T-helper 1 cell (primary cell): ENCODE measurements at regions not wholly inside any gene's neighbourhood (a gene's known extent, or its start where the extent isn't known, plus 50 kb on each side); places are given as distances from the start of the nearest gene placed in this dataset.
"Not testable (repeated sequence)": the region's sequence is repeated elsewhere in the genome, so short reads cannot be mapped to it uniquely, and the experiment has no call there.

Experiments
- DNase-seq, 5 donors: peaks; one replicate each; pipeline ENCODE4 v3.0.0-alpha.2; 2012 to 2020

DNA sequence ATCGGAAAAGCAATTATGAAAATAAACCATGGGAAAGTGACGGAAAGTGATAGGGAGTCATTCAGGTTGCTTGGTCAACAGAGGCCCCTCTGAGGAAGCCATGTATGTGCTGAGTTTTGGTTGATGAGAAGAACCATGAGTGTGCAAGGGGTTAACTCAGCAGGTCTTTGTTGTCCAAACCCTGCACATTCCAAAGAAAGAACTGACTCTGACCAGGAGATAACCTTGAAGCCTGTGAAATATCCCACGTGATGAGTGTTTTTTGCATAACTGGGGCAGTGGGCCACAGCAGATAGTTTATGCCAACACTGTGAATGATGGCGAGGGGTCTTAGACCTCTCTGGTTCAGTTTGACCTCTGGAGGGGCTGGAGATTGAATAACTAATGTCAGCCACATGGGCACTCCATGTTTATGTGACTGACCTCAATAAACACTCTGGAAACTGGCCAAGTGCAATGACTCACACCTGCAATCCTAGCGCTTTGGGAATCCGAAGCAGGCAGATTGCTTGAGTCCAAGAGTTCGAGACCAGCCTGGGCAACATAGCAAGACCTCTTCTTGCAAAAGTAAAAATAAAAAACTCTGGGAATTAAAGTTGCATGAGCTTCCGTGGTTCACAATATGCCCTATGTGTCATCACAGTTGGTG lies 154.0 kb upstream of the FOXK1 start:
- DNase-seq: no peak

DNA sequence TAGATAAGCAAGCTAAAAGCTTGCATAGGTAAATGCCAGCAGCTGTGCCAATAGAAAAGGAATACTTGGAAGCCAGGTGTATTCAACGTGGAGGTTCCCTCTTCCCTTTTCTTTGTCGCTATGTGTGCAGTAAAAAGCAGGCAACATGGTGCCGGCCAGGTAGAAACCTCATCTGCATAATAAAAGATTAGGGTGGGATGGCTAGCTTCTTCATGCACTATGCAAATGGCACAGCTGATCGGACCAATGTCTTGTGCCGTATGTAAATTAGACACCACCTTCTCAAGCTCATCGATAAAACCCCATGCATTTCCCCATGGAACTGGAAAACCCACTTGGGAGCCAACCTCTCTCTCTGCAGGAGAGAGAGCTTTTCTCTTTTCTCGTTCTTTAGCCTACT lies 150.9 kb upstream of the FOXK1 start:
- DNase-seq: no peak

DNA sequence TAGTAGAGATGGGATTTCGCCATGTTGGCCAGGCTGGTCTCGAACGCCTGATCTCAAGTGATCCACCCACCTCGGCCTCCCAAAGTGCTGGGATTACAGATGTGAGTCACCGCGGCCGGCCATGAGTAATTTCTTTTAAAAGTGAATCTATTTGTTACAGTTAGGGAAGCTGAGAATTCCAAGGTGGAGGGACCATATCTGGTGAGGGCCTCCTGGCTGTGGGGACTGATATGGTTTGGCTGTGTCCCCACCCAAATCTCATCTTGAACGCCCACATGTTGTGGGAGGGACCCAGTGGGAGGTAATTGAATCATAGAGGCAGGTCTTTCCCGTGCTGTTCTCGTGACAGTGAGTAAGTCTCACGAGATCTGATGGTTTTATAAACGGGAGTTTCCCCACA lies 148.8 kb upstream of the FOXK1 start:
- DNase-seq: not testable (repeated sequence)

DNA sequence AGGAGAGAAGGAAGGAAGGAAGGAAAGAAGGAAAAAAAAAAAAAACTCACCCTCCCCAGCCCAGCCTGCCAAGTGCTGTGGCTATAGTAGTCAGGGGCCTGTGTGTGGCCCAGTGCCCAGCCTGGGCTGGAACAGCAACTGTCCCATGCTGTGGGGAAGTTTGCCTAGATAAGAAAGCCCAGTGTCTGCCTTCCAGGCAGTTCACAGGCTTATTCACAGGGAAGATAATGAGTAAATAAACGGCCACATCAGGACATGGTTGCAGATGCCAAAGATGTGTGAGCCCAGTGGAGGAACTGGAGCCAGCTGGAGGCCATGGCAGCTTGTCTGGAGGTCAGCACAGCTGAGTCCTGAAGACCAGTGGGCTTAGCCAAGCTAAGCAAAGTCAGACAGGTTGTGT lies 132.4 kb upstream of the FOXK1 start:
- DNase-seq: no peak

DNA sequence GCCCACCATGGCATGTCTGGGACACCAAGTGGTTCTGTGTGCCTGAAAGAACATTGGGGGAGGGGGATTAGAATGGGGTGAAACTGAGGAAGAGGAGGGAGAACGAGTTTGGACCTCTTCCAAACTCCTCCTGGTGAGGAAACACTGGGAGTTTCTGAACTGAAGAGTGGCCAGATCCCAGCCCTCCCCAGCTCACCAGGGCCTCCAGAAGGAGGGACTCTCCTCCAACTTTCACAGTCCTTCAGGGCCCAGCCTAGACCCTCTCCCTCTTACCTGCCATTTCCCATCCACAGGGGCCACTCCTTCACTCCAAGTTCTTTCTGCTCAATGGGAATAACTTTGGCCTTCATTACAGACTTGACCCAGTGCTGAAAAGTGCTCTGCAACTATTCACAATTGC lies 132.0 kb upstream of the FOXK1 start:
- DNase-seq: no peak

DNA sequence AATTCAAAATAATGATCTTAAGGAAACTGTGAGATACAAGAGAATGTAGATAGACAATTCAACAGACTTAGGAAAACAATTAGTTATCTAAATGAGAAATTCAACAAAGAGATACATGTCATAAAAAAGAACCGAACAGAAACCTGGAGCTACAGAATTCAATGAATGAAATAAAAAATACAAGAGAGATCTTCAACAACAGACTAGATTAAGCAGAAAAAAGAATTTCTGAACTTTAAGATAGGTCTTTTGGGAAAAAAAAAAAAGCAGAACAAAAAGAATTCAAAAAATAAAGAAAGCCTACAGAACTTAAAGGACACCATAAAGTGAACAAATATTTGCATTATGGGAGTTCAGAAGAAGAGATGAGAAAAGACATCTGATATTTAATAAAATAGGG lies 129.1 kb upstream of the FOXK1 start:
- DNase-seq: no peak

DNA sequence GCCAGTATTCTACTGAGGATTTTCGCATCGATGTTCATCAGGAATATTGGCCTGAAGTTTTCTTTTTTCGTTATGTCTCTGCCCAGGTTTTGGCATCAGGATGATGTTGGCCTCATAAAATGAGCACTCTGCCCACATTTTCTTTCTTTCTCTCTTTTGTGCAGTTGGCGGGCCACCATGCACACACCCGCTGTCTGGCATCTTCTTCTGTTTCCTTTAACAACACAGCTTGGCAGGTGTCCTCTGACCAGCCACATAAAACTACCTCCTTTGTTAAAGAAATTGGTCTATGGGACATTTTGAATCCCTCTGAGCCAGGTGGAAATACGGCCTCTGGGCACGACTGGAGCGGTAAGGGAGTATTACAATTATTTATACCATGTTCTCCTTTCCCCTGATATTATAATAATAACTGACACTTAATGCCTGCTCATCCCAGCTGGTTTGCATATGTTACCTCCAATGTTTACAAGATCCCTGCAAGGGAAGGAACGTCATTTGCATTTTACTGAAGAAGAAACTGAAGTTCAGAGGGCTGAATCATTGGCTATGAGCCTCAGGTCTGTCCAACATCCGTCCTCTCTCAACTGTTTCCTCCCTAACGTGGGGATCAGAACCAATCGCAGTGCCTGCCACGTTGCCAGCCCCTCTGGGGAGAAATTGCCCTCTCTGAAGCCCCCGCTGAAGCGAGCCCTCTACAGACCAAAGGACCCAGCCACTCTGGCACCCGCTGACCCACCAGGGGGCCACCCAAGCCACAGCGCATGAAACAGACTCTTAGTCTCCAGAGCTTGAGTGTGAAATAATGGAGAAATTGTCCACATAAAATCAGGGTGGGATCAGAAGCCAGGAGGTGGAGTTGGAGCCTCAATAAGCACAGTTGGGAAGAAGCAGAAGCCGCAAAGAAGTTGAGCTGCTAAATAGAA lies 125.0 kb upstream of the FOXK1 start:
- DNase-seq: no peak

DNA sequence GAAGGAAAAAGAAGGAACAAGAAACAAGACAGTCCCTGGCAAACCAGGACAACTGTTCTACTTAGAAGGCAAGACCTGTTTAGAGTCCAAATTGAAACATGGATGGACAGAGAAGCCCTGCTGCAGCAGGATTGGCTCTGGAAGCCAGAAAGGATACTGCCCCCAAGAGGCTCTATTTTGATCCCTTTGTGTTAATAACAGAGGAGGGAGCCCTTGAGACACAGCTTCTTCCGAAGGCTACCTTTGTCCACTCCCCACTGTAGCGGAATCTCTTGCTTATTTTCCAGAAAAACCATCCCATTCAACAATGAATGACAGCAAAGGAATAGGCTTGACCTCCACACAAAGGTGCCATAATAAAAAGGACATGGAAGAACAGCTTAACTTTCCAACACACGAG lies 120.3 kb upstream of the FOXK1 start:
- DNase-seq: no peak

DNA sequence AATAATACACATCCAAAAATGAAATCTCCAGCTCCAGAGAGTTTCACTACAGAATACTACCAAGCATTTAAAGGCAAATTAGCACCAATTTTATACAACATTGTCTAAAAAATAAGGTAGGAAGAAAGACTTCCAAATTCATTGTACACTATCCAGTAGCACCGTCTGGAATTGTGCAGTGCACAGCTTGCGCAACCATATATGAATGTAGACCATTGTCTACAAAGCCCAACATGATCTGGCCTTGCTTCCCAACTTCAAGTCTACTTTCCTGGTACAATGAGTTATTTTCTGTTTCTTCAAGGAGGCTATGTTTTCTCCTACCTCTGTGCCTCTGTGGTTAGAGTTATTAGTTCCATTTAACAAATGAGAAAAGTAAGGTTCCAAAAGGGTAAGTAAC lies 115.4 kb upstream of the FOXK1 start:
- DNase-seq: no peak

DNA sequence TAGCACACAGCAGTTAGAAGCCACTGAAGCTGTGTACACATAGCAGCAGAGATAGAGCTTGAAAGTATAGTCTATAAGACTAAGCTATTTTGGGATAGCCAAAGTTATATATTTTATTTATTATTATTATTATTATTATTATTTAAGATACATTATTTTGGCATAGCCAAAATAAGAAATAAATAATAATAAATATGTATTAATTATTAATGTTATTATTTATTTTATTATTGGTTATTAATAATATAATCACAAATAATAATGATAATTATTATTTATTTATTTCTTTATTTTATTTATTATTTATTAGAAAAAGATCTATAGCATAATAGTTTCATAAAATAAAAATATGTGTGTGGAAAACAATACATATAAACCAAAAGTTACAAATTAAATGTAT lies 107.2 kb upstream of the FOXK1 start:
- DNase-seq: no peak

DNA sequence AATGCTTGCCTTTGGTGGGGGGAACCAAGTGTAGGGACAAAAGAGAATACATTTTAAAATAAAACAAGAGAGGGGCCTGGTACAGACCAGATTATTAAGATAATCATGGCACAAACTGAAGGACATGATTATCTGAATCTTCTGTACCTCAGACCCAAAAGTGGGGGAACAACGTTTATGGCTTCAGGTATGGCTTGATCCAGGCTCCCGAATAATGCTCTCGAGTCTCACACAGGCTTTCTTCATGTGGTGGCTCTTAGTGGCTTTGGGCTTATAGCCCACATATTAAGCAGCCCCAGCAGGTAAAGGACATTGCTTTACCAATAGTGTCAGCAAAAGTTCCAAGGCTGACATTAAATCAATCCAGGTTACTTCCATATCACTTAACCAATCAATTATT lies 106.8 kb upstream of the FOXK1 start:
- no peak for DNase-seq

DNA sequence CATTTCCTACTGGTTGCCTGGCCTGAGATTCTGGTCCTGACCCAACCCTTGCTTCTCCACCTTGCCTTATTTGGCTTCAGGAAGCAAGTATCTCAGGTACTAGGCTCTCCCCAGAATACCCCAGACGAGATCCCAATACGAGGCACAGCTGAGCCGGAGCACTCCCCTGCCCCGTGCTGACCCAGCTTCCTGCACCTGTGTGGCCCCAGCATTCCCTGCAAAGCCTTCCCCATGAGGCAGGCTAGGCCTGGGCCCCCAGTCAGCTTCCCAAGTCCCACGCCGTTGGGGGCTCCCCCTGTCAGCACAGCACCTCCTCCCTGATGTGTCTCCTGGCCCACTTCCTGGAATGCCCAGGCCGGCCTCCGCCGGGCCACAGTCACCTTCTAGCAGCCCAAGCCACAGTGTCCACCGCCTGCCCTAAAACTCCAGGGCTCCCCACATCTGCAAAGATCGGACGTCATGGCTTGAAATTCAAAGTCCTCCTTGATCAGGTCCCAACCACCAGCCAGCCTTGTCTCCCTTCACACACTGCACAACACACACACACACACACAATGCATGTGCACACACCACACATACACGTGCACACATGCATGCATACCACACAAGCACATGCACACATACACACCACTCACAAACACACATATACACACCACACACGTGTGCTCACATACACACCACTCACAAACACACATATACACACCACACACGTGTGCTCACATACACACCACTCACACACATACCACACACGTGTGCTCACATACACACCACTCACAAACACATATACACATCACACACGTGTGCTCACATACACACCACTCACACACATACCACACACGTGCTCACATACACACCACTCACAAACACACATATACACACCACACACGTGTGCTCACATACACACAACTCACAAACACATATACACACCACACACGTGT lies 78.9 kb upstream of the FOXK1 start:
- no peak for DNase-seq

DNA sequence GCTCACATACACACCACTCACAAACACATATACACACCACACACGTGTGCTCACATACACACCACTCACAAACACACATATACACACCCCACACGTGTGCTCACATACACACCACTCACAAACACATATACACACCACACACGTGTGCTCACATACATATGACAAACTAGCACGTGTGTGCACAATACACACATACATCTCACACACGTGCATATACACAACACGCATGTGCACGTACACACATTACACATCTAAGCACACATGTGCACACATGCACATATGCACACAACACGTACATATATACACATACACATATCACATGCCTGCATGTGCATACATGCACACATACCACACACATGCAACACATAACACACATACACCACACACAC lies 78.3 kb upstream of the FOXK1 start:
- DNase-seq: no peak

DNA sequence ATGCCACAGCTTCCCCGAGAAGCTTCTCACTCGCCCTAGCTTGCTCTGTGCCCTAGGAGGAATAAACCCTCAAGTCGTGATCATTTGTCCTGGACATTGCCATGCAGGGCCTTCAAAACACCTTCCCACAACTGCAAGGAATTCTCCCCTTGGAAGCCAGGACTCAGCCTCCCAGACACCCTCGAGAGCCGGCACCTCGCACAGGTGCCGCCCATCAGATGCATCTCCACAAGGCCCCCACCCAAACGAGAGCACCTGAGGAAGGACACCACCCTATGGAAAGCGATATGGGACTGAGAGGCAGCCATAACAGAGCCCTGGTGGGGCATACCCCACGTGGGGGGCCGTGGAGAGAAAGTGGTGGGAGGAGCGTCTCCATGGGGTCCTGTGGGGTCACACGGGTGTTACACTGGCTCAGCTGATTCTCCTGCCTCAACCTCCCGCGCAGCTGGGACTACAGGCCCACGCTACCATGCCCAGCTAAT lies 77.6 kb upstream of the FOXK1 start:
- no peak for DNase-seq

DNA sequence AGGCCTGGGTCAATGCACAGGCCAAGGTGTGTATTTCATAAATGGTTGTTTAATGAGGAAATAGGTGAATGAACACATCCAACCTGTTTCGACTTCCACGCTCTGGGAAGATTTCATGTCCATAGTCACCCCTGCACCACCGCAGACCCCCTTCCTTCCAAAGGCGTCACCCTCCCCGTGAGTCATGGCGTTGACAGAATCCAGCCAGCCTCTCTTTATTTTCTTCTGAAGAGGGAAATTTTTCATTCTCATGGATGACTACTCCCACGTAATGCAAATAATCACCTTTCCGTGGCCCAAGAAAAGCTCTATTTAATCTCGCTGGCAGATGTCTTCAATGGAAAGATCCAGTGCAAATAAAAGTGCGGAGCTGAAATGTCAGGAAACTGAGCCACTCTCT lies 75.3 kb upstream of the FOXK1 start:
- DNase-seq: no peak

DNA sequence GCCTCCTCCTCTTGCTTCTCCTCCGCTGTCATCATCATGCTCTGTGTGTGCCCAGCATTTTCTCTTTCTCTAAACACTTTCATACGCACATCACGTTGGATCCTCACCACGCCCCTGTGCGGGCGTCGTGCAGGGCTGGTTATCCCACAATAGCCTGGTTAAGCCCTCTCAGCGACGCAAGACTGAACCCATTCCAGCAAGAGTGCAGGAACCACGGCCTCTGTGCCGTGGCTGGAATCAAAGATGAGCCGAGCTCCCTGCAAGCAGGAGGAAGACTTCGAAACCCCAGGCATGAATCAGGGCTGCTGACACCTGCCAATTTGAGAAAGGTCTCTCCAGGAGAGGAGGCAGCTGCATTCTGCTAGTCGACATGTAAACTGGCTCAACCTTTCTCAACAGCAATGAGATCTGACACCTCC lies 74.8 kb upstream of the FOXK1 start:
- no peak for DNase-seq

DNA sequence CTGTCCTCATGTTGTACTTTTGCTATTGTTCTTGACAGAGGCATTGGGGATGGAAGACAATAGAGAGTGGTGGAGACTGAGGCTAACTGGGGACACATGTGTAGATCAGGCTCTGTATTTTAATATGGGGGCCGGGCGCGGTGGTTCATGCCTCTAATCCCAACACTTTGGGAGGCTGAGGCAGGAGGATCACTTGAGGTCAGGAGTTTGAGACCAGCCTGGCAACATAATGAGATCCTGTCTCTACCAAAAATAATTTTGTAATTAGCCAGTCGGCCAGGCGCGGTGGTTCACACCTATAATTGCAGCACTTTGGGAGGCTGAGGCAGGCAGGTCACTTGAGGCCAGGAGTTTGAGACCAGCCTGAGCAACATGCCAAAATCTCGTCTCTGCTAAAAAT lies 72.5 kb upstream of the FOXK1 start:
- not testable (repeated sequence) for DNase-seq

DNA sequence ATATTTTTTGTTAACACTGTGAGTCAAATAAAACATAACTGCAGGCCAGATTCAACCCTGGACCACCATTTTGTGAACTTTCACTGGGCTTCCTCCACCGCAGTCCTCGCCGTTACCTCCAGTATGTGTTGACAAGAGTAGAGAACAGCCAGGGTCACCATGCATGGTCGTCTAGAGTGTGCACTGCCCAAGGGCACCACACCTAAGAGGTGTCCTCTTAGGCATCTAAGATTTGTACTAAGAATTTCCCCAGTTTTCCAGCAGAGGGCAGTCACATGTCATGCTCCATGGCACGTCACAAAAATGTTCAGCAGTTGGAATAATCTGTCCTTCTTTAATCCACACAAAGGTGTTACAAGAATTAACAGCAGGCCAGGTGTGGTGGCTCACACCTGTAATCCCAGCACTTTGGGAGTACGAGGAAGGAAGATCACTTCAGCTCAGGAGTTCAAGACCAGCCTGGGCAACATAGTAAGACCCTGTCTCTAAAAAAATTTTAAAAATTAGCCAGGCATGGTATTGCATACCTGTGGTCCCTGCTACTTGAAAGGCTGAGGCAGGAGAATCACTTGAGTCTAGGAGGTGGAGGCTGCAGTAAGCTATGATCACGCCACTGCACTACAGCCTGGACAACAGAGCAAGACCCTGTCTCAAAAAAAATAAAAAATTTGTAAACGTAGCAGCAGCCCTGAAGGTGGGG lies 71.2 kb upstream of the FOXK1 start:
- DNase-seq: peak in 4 of 5 donors; percentile 19 to 59 (median 45)

DNA sequence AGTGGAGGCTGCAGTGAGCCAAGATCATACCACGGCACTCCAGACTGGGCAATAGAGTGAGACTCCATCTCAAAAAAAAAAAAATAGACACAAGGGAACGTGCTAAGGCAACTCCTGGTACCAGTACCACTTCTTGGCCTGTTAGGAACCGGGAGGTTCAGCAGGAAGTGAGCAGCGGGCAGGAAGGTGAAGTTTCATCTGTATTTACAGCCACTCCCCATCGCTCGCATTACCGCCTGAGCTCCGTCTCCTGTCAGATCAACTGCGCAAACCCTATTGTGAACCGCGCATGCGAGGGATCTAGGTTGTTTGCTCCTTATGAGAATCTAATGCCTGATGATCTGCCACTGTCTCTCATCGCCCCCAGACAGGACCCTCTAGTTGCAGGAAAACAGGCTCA lies 69.9 kb upstream of the FOXK1 start:
- DNase-seq: no peak

DNA sequence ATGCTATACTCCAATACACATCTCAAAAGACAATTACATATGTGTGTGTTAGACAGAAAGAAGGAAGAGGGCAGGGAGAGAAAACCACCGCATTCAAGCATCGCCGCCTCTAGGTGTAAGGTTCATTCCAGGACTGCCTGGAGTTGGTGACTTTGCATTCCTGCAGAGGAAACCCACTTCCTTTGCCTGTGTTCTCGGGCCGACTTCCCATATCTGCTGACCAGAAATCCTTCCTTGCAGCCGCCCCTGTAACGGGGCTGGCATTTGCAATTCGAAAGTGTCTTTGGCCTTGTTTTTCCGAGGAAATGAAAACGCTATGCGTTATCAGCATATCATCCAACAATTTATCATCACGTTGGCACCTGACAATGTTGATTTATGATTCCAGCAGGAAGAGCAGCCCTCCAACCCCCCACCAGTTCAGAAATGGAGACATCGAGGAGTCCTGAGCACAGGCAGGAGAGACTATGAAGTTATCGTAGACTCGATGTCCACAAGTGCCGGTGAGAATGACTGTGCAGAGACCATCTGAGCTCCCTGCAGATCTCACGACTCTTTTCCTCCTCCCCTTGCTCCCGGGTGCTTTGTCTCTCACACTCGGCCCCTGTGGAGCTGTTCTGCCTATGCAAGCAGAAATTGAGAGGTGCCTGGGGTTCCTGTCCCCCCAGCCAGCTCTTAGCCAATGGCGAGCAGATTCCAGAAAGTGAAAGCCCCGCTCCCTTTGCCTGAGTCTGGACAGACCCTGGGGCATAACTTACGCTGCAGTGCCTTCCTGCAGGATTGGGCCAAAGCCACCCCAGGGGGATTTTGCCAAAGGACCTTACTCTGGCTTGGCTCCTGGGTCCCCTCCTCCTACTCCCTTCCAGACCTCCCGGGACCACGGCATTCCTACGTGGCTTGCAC lies 68.9 kb upstream of the FOXK1 start:
- no peak for DNase-seq

DNA sequence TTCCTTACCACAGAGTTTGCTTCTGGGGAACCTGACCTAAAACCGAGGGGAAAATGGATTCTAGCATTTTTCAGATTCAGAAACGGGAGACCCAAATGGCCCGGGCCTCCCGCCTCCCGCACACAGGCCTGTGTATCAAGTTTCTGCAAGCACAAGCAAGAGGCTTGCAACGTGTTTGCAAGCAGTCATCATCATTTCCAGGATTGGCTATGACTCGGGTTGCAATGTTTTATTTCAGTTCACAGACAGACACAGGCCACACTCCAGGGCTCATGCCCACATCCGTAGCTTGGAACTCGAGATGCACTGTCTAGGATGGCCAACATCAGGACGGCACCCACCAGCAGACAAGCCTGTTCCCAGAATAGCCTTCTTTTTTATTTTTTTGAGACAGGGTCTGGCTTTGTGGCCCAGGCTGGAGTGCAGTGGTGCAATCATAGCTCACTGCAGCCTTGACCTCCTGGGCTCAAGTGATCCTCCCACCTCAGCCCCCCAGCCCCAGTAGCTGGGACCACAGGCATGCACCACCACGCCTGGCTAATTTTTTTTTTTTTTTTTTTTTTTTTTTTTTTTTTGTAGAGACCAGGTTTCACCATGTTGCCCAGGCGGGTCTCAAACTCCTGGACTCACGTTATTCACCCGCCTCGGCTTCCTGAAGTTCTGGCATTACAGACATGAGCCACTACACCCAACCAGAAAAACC lies 68.1 kb upstream of the FOXK1 start:
- no peak for DNase-seq
